Activated CD4-positive, alpha-beta T cell treated with anti-CD3 and anti-CD28 coated beads, Interleukin-2, amount 10 ng/mL, durations not matched to agents 24 days and 14 days (primary cell): ENCODE measurements at regions not wholly inside any gene's neighbourhood (a gene's known extent, or its start where the extent isn't known, plus 50 kb on each side); places are given as distances from the start of the nearest gene placed in this dataset.

ENCODE experiments used
- DNase-seq: peaks from one replicate; pipeline ENCODE4 v3.0.0; 2022
- H3K27ac Mint-ChIP-seq: one replicate; pipeline ENCODE4 v1.8.0; 2022; ENCODE audit warnings: mild to moderate bottlenecking, mixed read lengths
- H3K27me3 Mint-ChIP-seq: one replicate; pipeline ENCODE4 v1.8.0; 2022; ENCODE audit warnings: mixed read lengths
- H3K36me3 Mint-ChIP-seq: one replicate; pipeline ENCODE4 v1.8.0; 2022; ENCODE audit warnings: low read depth, mild to moderate bottlenecking, mixed read lengths
- H3K4me1 Mint-ChIP-seq: one replicate; pipeline ENCODE4 v1.8.0; 2021; ENCODE audit warnings: mixed read lengths
- H3K4me3 Mint-ChIP-seq: one replicate; pipeline ENCODE4 v1.8.0; 2022; ENCODE audit warnings: mild to moderate bottlenecking, moderate library complexity, mixed read lengths
- H3K9me3 Mint-ChIP-seq: one replicate; pipeline ENCODE4 v1.8.0; 2021; ENCODE audit warnings: mixed read lengths
- intact Hi-C: fragments of 100-400 bp; cut with micrococcal nuclease; formaldehyde crosslinking; loops from one replicate; pipeline ENCODE4 v1.15.1; 2023

DNA sequence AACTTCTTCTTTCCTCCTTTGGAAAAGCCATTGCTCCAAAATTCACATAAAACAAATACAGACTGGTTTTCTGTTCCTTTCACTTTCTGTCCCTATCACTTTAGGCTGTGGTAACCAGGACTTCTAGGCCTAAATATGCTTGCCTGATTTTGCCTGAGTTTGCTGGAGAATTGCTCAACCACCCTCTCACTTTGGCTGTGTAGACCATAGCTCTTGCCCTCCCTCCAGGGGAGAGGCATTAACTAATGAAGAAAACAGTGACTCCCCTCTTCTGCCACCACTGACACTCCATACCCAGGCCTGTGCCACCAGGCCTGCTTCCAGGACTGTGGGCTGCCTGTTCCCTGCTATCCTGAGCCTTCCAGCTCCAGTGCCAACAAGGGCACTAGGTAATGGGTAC is 163.5 kb downstream of the TOMM20 start:
- H3K4me3 Mint-ChIP-seq = peak overlapping the region; percentile 42
- H3K36me3 Mint-ChIP-seq = peaks cover 7% of the 10 kb centered on the region
- H3K27me3 Mint-ChIP-seq = no peaks in the 10 kb centered on the region
- H3K4me1 Mint-ChIP-seq = peaks cover 67% of the 10 kb centered on the region
- peak overlapping the region; percentile 97 for H3K27ac Mint-ChIP-seq
- intact Hi-C loops = no loop called here
- DNase-seq = peak; percentile 77
- no peaks in the 10 kb centered on the region for H3K9me3 Mint-ChIP-seq

- H3K4me3 Mint-ChIP-seq = peak overlapping the region; percentile 79
- H3K36me3 Mint-ChIP-seq = peaks cover 7% of the 10 kb centered on the region
- H3K4me1 Mint-ChIP-seq = peaks cover 71% of the 10 kb centered on the region
- no peaks in the 10 kb centered on the region for H3K9me3 Mint-ChIP-seq
- DNase-seq = peak; percentile 73
- intact Hi-C loops = loop anchor here (1.0 to 2.0 kb wide), 12 partner anchors 7 to 463 kb away; partner anchors contain the start of genes ARID4B, GGPS1 and IRF2BP2
- H3K27ac Mint-ChIP-seq = peak overlapping the region; percentile 97
- H3K27me3 Mint-ChIP-seq = no peaks in the 10 kb centered on the region
Measured at GRCh38 chr1:234963904-234964702, 164.5 kb downstream of the TOMM20 start.

DNA sequence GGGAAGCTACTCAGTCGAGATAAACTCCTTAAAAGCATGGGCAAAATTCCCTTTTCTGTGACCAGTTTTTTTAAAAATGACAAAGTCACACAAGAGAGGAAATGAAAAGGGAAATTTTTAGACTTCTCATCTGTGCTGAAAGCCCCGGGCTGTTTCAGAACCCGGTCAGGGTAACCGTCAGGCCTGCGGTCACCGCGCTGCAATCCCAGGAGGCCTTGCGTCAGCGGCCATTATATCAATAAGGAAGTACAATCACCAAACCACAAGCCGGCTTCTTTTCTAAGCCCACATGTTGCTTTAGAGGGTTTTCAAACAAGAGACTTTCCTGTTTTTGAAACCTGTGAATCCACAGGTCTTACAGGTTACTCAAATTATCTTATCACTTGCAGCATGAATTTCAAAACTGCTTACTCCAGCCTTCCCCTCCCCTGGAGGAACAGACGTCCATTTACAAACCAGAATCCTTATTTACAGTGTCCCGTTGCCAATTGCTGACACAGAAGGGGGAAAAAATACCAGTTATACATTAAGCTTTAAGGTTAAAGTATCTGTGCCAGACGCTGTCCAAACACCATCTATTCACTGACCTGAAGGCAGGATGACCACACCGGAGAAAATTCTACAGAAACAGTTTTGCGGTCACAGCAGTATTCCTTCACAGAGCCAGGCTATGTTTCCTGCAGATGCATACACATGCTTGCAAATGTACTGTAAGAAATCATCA is 165.3 kb downstream of the TOMM20 start:
- peak overlapping the region; percentile 79 for H3K4me3 Mint-ChIP-seq
- peak overlapping the region; percentile 97 for H3K27ac Mint-ChIP-seq
- no peaks in the 10 kb centered on the region for H3K27me3 Mint-ChIP-seq
- peaks cover 7% of the 10 kb centered on the region for H3K36me3 Mint-ChIP-seq
- H3K9me3 Mint-ChIP-seq = no peaks in the 10 kb centered on the region
- intact Hi-C loops = loop anchor here (1.0 to 2.0 kb wide), 12 partner anchors 8 to 462 kb away; partner anchors contain the start of genes ARID4B, GGPS1 and IRF2BP2
- H3K4me1 Mint-ChIP-seq = peaks cover 69% of the 10 kb centered on the region
- peak; percentile 96 for DNase-seq

- peaks cover 75% of the 10 kb centered on the region for H3K4me1 Mint-ChIP-seq
- H3K27me3 Mint-ChIP-seq = no peaks in the 10 kb centered on the region
- H3K9me3 Mint-ChIP-seq = no peaks in the 10 kb centered on the region
- H3K36me3 Mint-ChIP-seq = peaks cover 7% of the 10 kb centered on the region
- DNase-seq = peak; percentile 79
- intact Hi-C loops = loop anchor here (1.0 to 2.0 kb wide), 2 partner anchors 29 to 120 kb away; no protein-coding TSS in a partner anchor
- H3K4me3 Mint-ChIP-seq = peak overlapping the region; percentile 79
- H3K27ac Mint-ChIP-seq = peak overlapping the region; percentile 97
Measured at GRCh38 chr1:234962340-234962989, 166.2 kb downstream of the TOMM20 start.

GRCh38 chr1:234961456-234962339 is 166.9 kb downstream of the TOMM20 start:
- DNase-seq = peak; percentile 70
- Mint-ChIP-seq H3K36me3 (peaks cover 7% of the 10 kb centered on the region), H3K4me1 (peaks cover 83% of the 10 kb centered on the region), H3K27me3 (no peaks in the 10 kb centered on the region), H3K4me3 (peak overlapping the region; percentile 79), H3K27ac (peak overlapping the region; percentile 97), H3K9me3 (no peaks in the 10 kb centered on the region)
- intact Hi-C loops = loop anchor here (1.0 to 2.0 kb wide), 2 partner anchors 28 to 121 kb away; no protein-coding TSS in a partner anchor

DNA sequence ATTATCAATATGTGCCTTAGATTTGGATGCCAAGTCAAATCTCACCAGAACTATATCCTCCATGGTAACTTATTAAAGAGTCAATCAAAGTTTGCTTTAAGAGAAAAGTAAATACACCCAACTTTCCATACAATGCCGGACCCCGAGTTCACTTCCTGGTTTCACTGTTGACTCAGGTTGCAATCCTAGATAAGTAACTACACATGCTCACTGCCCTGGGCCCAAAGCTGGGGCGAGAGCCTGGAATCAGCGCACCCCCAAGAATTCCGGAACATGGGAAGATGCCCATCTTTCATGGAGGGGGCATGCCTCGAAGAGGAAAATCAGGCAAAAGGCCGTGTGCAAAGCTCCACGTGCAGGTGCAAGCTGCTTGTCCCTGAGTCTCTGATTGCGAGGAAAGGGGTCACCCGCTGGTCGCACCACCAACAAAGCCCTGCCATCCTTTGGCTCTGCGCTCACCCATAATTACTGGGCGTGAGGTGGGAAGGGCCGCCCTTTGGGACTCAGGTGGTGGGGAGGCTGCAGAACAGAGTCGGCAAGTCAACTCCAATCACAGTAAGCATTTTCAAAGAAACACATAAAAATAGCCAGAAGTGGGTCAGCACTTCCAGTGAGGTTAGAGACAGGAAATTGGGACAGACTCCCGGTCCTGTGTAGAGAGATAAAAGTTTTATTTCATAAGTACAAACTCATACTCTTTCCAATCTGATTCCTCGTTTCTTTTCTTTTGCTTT is 167.7 kb downstream of the TOMM20 start:
- peak; percentile 66 for DNase-seq

DNA sequence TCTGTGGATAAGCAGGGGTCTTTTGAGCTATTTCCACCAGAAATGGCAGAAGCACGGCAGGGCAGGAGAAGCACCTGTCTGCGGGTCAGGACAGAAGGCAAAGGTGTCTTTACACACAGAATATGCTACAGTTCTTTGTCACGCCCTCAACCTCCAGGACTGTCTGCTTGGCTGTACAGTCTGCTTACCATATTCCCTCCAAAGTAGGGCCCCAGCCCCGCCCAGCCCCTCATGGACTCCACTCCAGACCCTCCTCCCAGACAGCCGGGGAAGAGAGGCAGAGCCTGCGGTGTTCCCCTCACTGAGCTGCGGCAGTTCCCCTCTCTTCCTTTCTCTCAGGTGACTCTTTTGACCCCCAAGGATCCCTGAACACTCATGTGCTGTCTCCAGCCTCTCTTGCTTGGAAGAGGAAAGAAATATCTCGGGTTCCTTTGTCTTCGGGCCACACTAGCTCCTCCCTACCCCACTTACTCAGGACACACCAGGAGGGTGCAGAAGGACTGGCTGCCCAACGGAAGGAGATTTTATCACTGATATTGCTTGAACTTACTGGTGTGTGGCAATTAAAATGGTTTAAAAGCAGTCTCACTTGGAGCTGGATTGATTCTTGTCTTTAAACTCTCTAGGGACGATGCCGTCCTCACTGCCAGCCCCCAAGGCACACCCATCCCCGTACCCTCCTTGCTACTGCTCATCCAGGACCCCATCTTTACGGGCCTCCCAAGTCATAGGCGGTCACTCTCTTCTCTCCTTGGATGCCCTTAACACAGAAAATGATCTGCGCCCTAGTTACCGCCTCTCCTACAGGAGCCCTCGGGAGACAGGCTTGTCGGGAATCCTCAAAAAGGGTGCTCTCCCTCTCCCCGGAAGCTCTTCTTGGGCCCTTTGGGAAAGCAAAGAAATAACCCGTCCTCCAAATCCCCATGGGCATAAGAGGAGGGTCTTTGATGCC is 169.7 kb downstream of the TOMM20 start:
- H3K4me1 Mint-ChIP-seq = peaks cover 87% of the 10 kb centered on the region
- peak overlapping the region; percentile 84 for H3K27ac Mint-ChIP-seq

More for the DNA sequence above, 167.7 kb downstream of the TOMM20 start:
- peak overlapping the region; percentile 7 for H3K4me3 Mint-ChIP-seq
- no peaks in the 10 kb centered on the region for H3K27me3 Mint-ChIP-seq
- intact Hi-C loops = no loop called here
- H3K9me3 Mint-ChIP-seq = no peaks in the 10 kb centered on the region
- H3K36me3 Mint-ChIP-seq = peaks cover 7% of the 10 kb centered on the region
- peaks cover 84% of the 10 kb centered on the region for H3K4me1 Mint-ChIP-seq
- peak overlapping the region; percentile 97 for H3K27ac Mint-ChIP-seq

GRCh38 chr1:234958066-234958705 is 170.5 kb downstream of the TOMM20 start:
- no peak for DNase-seq

More for the DNA sequence above, 169.7 kb downstream of the TOMM20 start:
- peak; percentile 56 for DNase-seq
- Mint-ChIP-seq H3K9me3 (no peaks in the 10 kb centered on the region), H3K36me3 (peaks cover 3% of the 10 kb centered on the region), H3K4me3 (no peak overlapping the region), H3K27me3 (no peaks in the 10 kb centered on the region)
- intact Hi-C loops = no loop called here

GRCh38 chr1:234957330-234958065 is 171.1 kb downstream of the TOMM20 start:
- Mint-ChIP-seq H3K27ac (peak overlapping the region; percentile 80), H3K27me3 (no peaks in the 10 kb centered on the region), H3K4me1 (peaks cover 79% of the 10 kb centered on the region), H3K36me3 (peaks cover 2% of the 10 kb centered on the region), H3K4me3 (peak overlapping the region; percentile 32), H3K9me3 (no peaks in the 10 kb centered on the region)
- intact Hi-C loops = no loop called here
- DNase-seq = no peak

More at GRCh38 chr1:234958066-234958705, 170.5 kb downstream of the TOMM20 start:
- Mint-ChIP-seq H3K27ac (peak overlapping the region; percentile 48), H3K4me3 (no peak overlapping the region), H3K9me3 (no peaks in the 10 kb centered on the region), H3K27me3 (no peaks in the 10 kb centered on the region), H3K4me1 (peaks cover 85% of the 10 kb centered on the region), H3K36me3 (peaks cover 2% of the 10 kb centered on the region)
- intact Hi-C loops = no loop called here

GRCh38 chr1:234956821-234957329 is 171.8 kb downstream of the TOMM20 start:
- Mint-ChIP-seq H3K27me3 (no peaks in the 10 kb centered on the region), H3K4me3 (peak overlapping the region; percentile 32), H3K9me3 (peaks cover 3% of the 10 kb centered on the region), H3K4me1 (peaks cover 75% of the 10 kb centered on the region), H3K27ac (peak overlapping the region; percentile 80), H3K36me3 (peaks cover 2% of the 10 kb centered on the region)
- no peak for DNase-seq
- intact Hi-C loops = no loop called here
